NCI-H1417 (cell line): ENCODE measurements at regions not wholly inside any gene's neighbourhood (a gene's known extent, or its start where the extent isn't known, plus 50 kb on each side); places are given as distances from the start of the nearest gene placed in this dataset.

Experiments
- DNase-seq, 3 experiments: peaks; one replicate each; lab custom pipeline; 2025; lab: John Stamatoyannopoulos, UW

DNA sequence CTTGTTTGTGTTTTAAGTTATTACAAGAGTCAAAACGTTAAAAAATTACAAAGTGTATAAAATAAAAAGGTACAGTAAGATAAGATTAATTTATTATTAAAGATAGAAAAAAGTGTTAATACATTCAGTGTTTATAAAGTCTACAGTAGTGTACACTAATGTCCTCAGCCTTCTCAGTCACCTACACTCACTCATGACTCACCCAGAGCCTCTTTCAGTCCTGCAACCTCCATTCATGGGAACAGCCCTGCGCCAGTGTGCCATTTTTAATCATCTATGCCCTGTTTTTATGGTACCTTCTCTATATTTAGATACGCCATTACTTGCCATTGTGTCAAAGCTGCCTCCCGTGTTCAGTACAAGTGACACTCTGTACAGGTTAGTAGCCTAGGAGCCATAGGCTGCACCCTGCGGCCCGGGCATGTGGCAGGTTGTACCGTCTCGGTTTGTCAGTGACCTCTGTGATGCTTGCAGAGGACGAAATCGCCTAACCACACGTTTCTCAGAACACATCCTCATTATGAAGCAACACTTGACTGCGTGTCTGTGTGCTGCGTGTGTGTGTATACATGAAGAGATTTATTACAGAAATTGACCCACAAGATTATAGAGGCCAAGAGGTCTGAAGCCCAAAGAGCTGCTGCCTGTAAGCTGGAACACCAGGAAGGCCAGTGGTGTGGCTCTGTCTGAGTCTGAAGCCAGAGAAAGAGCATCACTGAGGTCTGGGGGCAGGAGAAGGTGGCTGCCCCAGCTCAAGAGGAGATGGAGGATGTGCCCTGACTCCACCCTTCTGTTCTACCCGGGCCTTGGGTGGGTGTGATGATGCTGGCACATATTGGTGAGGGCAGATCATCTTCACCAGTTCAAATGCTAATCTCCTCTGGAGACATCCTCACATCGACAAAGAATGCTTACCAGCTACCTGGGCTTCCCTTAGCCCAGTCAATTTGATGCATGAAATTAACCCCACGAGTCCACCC, 116.6 kb upstream of the C14orf180 start:
- peak in 1 of 3 experiments; percentile 50 for DNase-seq

DNA sequence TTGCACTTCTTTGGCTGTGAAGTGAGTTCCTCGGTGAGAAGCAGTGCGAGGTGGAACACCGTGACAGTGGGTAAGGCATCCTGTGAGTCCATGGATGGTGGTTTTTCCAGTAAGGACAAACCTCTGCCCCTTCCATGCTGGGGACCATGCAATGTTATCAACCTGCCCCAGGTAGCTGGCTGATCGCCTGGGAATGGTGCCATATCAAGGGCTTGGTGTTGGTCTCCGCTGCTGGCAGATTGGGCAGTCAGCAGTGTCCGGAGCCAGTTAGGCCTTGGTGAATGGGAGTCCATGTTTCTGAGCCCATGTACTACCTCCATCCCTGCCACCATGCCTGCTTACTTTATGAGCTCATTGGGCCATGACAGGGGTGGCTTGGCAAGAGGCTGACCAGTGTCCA, 114.7 kb upstream of the C14orf180 start:
- DNase-seq, result no peak

DNA sequence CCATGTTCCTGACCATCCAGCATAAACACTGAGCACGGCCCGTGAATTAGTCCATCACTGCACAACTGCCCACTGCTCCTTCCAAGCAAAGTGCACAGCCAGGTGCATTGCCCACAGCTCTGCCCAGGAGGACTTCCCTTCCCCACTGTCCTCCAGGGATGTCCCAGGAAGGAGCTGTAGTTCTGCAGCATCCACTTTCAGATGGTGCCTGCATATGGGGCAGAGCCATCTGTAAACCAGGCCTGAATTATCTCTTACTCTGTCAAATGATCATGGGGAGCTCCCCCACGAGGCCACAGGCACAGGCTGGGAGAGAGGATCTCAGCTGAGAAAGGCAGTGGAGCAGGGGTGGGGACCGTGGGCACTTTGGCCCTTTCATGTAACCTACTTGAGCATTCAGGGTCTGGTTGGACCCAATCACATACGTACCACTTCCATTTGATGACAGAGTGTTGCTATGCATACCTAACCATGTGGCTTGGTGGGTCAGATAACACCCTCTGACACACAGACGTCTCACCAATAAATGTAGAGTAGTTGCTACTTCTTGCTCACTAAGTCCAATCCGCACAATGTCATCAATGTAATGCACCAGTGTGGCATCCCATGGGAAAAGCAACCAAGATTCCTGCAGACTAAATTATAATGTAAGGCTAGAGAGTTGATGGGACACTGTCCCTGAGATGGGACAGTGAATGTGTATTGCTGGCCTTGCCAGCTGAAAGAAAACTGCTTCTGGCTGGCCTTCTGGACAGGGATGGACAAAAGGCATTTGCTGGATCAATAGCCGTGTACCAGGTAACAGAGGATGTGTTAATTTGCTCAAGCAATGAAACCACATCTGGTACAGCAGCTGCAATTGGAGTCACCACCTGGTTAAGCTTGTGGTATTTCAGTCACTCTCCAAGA, 113.8 kb upstream of the C14orf180 start:
- DNase-seq, result no peak

DNA sequence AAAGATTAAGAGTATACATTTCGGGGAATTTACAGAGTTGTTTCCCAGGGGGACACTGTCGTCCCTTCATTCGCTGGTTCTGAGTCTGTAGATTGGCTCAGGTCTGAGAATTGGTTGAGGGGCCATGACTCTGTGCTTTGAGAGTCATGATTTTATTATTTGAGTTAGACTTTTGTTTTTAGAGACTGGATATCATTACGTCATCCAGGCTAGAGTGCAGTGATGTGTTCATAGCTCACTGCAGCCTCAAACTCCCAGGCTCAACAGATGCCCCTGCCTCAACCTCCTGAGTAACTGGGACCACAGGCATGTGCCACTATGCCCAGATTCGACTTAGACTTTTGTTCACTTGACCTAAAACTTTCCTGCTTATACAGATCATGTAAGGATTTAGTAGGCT, 112.3 kb upstream of the C14orf180 start:
- DNase-seq, result no peak

DNA sequence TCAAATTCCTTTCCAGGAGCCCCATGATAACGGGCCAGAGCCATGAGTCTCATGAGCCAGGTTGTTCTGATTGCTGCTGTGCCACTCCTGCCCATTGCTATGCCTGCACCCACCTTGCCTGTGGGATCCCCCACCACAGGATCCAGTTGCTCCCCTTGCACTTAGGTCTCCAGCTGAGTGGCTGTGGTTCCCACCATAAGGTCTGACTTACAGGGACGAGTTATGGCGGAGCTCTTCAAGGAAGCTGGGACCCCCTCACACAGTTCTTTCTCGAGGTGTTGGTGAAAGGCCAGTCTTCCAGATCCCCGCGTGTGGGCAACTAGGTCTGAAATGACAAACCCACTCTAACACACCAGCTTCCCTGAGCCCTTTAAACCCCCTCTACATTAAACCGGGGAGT, 111.9 kb upstream of the C14orf180 start:
- no peak for DNase-seq

DNA sequence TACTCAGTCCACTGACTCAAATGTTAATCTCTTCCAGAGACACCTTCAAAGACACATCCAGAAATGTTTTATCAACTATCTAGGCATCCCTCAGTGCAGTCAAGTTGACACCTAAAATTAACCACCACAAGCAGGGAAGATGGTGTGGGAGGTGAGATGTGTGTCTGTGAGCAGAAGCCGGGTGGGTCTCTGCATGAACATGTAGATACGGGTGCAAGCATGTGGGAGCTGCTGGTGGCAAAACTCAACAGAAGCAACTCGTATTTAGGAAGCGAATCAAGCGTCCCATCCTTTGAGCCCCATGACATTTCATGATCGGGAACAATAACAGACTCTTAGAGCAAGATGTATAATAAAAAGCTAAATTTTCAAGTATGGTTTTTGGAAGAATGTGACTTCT, 110.0 kb upstream of the C14orf180 start:
- DNase-seq, result no peak

DNA sequence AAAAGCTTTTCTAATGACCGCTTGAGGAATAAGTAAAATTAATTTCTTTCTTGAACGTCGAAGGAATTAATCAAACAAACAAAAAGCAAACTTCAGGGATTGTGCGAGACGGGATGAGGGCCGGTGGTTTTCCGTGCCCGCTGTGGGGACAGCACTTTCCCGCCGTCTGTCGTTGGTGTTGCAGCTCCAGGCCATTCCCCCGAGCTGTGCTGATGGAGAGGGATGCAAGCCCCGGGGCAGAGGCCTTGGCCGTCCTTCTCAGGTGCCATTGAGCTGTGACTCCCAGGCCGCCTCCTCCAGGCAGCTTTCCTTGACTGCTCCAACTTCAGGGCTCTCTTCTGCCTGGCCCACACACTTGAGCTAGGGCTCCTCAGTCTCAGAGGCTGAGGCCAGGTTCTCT, 109.0 kb upstream of the C14orf180 start:
- no peak for DNase-seq

DNA sequence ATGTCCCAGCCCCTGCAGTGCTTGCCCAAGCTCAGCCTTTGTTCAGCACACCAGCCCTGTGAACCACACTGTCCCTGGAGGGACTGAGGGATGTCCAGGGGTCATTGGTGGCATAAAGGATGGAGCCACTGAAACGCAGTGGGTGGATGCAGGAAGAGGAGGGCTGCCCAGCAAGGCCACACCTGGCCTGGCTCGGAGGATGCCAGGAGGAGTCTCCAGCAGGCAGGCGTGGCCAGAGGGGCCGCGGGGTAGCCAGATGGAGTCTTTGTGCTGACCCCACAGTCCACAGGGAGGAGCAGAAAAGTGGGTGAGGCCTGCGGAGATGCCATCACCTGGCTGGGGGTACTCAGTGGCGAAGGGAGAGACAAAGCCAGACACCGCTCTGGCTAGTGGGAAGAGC, 108.5 kb upstream of the C14orf180 start:
- DNase-seq, result no peak

DNA sequence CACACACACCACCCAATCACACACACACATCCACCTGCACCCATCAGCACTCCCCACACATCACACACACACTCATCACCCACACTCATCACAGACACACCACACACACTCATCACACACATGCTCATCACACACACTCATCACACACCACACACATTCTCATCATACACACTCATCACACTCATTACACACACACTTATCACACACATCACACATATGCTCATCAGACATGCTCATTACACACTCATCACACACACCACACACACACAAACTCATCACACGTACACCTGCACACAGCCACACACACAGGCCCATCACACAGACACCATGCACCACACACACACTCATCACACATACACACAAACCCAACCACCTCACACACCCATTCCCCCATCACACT, 107.5 kb upstream of the C14orf180 start:
- DNase-seq, result no peak

DNA sequence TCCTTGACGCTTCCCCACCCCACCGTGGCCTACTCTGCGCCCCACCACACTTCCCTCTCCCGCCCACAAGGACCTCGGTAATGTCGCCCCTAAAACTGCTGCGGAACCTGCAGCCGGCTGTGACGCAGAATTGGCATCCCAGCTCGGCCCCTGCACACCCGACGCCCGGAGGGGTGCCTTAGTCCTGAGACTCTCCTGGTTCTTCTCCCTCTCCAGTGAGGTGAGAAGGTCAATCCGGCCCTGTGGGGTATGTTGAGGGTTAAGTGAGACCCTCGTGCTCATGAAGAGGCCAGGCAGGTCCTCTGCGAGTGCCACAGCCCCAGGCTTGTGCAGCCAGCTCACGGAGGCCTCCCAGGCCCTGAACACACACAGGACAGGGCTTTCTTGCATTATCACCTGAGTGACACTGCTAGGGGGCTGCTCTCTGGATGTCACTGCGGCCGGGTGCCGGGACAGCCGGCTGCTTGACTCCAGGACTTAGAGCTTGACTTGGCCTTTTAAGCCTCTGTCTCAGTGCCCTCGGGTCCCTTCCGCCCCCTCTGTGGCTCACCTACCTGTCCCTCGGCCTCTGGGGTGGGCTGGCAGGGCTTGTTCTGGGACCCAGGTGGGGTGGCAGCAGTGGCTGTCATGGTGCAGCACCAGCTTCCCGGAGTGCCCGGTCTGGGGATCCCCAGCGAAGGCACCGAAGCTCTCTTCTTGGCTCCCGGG, 106.9 kb upstream of the C14orf180 start:
- DNase-seq, result no peak

DNA sequence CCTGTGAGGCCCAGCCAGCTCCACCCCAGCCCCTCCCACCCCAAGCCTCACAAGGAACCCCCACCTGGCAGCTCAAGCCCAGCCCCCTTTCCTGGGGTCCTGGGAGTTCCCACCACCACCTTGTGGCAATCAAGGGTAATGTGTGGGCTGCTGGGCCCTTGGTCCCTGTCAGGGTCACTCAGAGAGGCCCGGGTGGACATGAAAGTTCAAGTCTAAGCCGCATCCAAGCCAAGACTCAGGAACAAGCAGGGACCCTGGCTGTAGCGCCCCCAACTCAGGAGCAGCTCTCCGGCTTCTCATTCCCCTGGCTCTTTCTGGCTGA, 106.4 kb upstream of the C14orf180 start:
- peak in 1 of 3 experiments; percentile 28 for DNase-seq

DNA sequence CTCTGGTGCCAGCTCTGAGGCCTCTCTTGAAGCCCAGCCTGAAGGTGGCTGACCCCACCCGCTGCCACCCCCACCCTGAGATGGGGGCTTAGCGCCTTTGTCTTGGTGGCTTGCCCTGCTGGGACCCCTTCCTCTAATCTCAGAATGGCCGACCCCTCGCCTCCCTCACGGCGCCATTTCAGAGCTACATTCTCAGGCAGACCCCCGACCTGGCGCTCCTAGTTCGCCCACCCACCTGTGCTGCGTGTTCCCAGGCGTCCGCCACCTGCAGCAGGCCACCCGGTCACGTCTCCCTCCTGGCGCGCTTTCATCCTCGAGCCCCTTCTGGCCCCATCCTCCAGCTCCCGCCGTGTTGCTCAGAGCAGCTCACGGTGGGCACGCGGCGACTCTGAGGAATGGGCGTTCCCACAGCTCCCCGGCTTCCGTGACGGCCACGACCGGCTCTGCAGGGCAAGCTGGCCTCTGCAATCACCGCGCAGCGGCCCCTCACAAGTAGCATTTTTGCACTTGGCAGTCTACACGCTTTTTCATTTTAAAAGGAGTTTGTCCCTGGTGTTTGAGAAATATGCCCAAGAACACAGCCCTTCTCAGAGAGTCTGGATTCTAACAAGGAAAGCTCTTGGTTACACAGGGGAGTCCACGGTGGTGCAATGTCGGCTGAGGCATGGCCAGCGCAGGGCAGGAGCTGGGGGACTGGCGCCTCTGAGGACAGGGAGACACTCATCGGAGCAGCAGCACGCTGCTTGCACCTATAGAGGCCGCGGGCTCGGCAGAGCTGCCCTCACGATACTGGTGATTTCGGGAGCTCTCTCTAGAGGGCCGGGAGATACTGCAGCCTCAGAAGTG, 105.7 kb upstream of the C14orf180 start:
- DNase-seq, result peak in 1 of 3 experiments; percentile 57

DNA sequence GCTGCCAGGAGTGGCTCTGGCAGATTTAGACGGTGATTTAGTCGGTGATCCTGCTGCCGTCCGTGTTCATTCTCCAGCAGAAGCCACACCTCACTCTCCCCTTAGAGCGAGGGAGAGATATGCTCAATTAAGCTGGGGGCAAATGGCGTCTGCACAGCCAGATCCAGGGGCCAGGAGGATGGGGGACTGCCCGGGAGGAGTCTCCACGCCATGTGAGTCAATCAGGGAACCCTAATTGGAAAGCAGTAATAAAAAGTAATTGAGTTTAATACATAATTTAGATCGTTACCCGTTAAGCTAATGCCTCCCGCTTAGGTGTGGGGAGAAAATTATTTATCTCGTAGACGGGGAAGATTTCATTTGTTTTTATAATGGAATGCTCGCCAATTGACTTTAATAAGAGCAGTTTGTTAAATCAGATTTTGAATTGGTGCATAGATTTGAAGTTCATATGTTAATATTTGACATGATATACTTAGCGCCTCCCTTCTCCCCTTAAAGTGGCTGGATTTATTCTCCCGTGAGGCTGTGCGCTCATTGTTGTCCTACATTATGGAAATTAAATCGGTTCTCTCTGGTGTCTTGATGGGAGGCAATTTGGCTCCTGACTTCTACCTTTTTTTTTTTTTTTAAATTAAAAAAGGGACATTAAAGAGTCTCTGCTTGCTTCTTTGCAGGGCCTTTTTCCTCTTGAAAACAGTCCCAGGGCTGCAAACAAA, 104.9 kb upstream of the C14orf180 start:
- DNase-seq, result peak in 1 of 3 experiments; percentile 58

DNA sequence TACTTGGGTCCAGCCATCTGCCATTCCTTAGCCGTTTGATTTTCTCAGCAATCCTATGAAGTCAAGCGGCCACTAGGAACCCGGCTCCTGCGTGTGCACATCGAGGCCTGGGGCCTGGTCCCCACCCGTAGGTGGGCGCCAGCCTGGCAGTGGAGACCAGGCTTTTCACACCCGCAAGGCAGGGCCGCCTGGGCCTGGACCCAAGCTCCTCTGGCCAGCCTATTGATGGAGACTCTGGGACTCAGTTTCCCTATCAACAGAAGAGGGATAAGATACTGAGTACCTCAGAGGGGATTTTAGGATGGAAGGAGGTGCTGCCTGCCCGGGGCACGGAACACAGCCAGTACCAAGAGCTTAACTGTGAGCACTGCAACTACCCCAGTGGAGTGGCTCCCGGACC, 104.3 kb upstream of the C14orf180 start:
- peak in 1 of 3 experiments; percentile 37 for DNase-seq

DNA sequence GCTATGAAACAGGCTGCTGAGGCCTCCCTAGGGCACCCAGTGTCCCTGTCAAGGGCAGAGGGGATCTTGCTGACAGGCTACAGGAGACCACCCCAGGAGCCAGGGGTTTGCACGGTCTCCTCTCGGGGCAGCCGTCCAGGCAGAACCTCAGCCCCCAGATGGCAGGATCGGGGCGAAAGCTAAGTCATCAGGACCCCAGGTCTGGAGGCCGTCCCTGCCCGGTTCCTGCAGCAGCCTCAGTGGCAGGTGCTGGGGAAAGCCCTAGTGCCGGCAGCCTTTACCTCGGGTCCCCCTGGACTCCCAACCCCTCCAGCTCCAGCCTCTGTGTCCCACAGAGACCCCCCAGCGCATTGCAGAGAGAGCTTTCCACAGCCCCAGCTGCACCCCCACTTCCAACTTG, 103.8 kb upstream of the C14orf180 start:
- no peak for DNase-seq

DNA sequence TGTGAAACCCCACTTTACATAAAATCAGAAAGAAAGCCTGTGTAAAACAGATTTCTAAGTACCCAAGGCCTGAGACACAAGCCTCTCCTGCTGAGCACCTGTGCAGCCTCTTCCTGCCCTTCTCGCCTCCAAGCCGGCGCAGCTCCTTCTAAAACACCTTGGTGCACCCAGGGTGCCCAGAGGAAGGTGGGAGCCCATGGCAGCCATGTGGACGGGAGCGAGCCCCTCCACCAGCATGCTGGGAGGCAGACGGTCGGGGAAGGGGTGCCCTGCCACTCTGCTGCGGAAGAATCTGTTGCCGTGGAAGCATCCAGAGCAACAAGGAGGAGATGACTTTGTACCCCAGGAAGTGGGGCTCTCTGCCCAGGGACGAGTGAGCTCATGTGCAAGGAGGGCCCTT, 103.1 kb upstream of the C14orf180 start:
- DNase-seq, result no peak

DNA sequence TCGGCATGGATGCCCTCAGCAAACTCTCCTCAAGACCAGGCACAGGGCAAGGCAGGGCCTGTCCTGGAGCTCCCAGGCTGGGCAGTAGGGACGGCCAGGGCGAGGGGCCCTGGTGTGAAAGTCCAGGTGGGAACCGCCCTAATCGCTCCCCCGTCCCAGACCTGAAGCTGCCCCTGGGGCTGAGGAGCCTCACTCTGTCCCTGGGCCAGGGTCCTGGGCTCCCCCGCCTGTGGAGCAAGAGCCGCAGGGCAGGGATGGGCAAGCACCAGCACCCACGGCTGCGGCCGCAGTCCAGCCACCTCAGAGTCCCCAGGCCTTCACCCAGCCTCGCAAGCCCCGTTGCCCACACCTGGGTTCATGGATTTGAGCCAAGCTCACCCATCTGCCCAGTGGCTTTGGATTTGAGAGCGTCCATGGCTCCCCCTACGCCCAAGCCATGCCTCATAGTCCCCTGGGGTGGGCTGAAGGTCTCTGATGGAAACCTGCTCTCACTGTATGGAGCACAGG, 102.4 kb upstream of the C14orf180 start:
- DNase-seq, result no peak

DNA sequence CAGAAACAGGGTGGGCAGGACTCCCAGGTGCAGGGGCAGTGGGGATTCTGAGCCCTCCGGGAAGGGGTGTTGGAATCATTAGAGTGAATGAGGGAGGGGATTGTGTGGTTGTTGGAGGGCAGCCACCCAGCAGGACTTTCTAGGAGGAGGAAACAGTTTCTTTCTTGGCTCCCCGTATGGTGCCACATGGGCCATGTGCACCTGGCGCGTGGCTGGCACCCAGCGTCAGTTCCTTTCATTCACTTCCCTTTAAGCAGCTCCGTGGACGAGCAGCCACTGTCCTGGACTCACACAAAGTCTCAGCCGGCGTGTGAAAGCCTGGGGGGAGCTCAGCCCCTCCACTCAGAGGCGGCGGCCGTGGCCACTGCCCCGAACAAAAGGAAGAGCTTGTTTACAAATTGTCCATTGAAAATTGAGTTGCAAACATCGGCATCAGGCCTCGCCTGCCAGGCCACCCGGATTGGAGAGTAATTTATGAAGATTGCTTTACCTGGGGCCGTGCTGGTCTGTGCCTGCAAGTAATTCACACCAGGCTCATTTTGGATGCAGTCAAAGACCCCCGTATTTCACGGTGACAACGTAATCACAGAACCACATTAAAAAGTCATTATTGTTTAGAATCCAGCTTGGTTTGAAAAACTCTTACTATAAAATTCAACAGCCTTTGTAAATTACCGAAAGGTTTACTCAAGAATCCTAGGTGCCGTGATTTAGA, 101.7 kb upstream of the C14orf180 start:
- DNase-seq, result peak in 1 of 3 experiments; percentile 59

DNA sequence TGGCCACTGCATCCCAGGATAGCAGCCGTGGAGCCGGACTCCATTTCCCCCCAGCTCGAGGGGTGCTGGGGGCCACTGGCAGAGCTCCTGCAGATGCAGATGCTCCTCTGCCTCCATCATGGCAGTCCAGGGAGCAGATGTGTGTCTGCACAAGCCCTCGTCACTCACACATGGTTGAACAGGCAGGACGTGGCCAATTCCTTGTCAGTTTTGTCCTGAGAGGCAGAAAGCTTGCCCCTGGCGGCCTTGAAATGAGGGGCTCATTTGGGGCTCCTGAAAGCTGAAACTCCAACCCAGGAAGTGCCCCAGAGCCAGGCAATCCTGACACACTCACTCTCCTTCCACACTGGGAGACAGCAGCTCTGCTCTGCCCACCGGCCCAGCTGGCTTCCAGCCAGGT, 100.9 kb upstream of the C14orf180 start:
- no peak for DNase-seq

DNA sequence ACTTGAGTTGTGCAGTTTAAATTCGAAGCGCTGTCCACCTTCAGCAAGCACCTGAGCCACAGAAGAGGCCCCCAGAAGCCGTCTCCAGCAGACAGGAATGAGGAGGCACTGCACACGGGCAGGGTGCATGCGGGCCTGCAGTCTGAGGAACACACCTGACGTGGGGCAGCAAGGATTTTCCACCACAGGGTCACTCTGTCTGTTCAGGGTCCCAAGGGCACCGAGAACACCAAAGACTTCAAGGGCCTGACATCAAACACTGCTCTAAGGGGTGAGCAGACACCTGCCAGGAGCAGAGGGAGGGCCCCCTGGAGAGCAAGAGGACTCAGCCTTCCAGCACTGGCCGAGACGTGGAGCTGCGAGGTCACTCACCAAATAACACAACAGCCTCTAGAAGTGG, 99.7 kb upstream of the C14orf180 start:
- no peak for DNase-seq
